ENCODE measurements at regions not wholly inside any gene's neighbourhood (a gene's known extent, or its start where the extent isn't known, plus 50 kb on each side); places are given as distances from the start of the nearest gene placed in this dataset.

GRCh38 chr14:66056926-66057552, 429.1 kb upstream of the CCDC196 start:
- no peak overlapping the region for H3K27ac ChIP-seq
- TF ChIP-seq CTCF (IDR thresholded peaks at IDR 0.05) (no peak), ZFX (IDR thresholded peaks at IDR 0.05; ENCODE audit: borderline replicate concordance) (no peak)

- TF ChIP-seq CTCF (IDR thresholded peaks at IDR 0.05) (no peak), ZFX (IDR thresholded peaks at IDR 0.05; ENCODE audit: borderline replicate concordance) (no peak)
- no peak overlapping the region for H3K27ac ChIP-seq
Measured at GRCh38 chr14:66065188-66065587, 421.0 kb upstream of the CCDC196 start.

GRCh38 chr14:66066981-66067776, 419.0 kb upstream of the CCDC196 start:
- H3K27ac ChIP-seq, result no peak overlapping the region
- TF ChIP-seq CTCF (IDR thresholded peaks at IDR 0.05) (no peak), ZFX (IDR thresholded peaks at IDR 0.05; ENCODE audit: borderline replicate concordance) (no peak)

- no peak for TF ChIP-seq CTCF (IDR thresholded peaks at IDR 0.05)
- no peak for TF ChIP-seq ZFX (IDR thresholded peaks at IDR 0.05; ENCODE audit: borderline replicate concordance)
- H3K27ac ChIP-seq, result no peak overlapping the region
Measured at GRCh38 chr14:66069036-66069435, 417.1 kb upstream of the CCDC196 start.

GRCh38 chr14:66069830-66070541, 416.2 kb upstream of the CCDC196 start:
- TF ChIP-seq ZFX (IDR thresholded peaks at IDR 0.05; ENCODE audit: borderline replicate concordance) (no peak), CTCF (IDR thresholded peaks at IDR 0.05) (no peak)
- H3K27ac ChIP-seq, result no peak overlapping the region

DNA sequence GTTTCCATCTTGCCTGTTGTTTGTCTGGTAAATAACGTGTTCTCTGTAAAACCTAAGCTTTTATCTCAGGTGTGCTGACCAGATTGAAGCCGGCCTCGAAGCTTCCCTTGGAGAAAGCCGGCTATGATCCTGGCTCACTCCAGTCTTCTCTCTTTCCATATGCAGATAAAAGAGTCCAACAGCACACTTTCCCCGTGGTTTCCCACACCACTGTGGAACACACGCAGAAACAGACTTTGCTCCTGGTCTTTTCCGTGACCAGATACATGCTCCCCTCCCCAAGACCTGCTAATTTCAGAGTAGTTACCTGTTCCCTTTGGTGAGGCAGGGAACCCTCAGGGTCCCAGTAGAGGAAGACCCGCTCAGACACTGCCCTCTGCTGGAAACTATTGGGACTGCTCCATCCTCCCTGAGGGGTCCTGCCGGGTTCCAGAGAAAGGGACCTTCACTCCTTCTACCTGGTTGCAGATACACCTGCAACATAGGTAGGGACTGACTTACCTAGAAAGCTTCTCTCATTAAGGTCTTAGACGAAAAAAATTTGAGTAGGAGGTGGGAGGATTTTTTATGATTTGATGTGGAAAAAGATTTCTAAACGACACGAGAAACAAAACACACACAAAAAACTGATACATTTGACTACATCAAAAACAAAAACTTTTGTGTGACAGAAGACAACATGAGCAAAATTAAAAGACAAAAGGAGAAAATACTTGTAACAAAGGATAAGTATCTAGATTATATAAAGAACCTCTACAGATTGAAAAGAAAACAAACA, 415.4 kb upstream of the CCDC196 start:
- H3K27ac ChIP-seq, result no peak overlapping the region
- TF ChIP-seq CTCF (IDR thresholded peaks at IDR 0.05), result peak; percentile 91
- no peak for TF ChIP-seq ZFX (IDR thresholded peaks at IDR 0.05; ENCODE audit: borderline replicate concordance)

Measured in 22Rv1 (cell line).